ENCODE measurements at regions not wholly inside any gene's neighbourhood (a gene's known extent, or its start where the extent isn't known, plus 50 kb on each side); places are given as distances from the start of the nearest gene placed in this dataset.

DNA sequence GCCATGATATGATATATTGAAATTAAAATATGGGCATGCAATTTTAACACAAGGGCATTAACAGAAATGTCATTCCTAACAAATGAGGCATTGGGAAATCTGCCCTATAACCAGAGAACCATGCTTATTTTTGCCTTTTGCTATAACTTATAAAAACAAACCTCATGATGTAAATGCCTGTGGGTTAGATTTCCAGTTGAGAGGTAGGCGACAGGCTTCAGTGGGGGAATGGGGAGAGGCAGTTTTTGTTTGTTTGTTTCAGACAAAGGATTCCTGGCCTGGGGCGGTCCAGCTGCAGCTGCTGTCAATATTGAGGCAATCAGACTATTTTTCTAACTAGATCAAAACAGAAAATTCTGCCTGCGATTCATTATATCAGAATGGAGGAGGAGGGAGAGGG lies 490.4 kb upstream of the CFAP20DC start:
- no peak overlapping the region for H3K27ac ChIP-seq
- intact Hi-C loops (cut with DNase I): no loop called here
- H3K9me3 ChIP-seq: no peaks in the 10 kb centered on the region
- WGBS, 3 donors: 57 to 73% (median 69%) methylated on average over 3 of the region's 3 CpGs
- no peaks in the 10 kb centered on the region for H3K27me3 ChIP-seq
- no peaks in the 10 kb centered on the region for H3K4me1 ChIP-seq (ENCODE audit: insufficient read depth)
- DNase-seq: no peak
- H3K36me3 ChIP-seq: no peaks in the 10 kb centered on the region
- H3K4me3 ChIP-seq: no peak overlapping the region
- TF ChIP-seq POLR2A (IDR thresholded peaks at IDR 0.05) (no peak), EP300 (IDR thresholded peaks at IDR 0.05) (no peak)
- TF ChIP-seq, protein P1, sequence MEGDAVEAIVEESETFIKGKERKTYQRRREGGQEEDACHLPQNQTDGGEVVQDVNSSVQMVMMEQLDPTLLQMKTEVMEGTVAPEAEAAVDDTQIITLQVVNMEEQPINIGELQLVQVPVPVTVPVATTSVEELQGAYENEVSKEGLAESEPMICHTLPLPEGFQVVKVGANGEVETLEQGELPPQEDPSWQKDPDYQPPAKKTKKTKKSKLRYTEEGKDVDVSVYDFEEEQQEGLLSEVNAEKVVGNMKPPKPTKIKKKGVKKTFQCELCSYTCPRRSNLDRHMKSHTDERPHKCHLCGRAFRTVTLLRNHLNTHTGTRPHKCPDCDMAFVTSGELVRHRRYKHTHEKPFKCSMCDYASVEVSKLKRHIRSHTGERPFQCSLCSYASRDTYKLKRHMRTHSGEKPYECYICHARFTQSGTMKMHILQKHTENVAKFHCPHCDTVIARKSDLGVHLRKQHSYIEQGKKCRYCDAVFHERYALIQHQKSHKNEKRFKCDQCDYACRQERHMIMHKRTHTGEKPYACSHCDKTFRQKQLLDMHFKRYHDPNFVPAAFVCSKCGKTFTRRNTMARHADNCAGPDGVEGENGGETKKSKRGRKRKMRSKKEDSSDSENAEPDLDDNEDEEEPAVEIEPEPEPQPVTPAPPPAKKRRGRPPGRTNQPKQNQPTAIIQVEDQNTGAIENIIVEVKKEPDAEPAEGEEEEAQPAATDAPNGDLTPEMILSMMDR (IDR thresholded peaks at IDR 0.05): no peak

DNA sequence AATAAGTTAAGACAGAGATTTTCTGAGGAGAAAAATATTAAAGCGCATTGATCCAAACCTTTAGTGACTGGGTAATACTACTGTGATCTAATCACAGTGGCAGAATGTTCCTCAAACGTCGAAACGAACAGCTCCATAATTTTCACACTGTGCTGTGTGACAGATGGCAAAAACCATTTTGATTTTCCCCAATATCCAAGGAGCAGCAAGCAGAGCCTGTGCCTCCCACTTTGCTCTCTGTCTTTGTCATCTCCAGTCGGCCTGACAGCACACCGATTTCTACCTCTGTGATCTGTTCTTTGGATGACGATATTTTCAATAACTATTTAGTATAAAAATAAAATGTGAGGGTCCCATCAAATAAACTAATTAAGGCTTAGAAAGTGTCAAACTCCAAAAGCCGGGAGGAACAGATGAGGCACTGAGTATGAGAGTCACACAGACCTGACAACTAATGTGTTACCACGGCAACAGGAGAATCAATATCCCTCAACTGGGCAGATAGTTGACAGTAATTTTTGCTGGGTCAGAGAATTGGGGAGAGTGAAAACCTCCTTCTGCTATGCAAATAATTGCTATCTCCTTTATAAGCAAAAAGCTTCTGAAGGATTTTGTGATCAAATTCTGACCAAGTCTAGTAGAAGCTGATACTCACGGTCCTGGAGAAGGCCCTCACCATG lies 489.1 kb upstream of the CFAP20DC start:
- Histone ChIP-seq H3K9me3 (no peaks in the 10 kb centered on the region), H3K4me3 (no peak overlapping the region), H3K27ac (no peak overlapping the region), H3K27me3 (no peaks in the 10 kb centered on the region), H3K4me1 (ENCODE audit: insufficient read depth) (no peaks in the 10 kb centered on the region), H3K36me3 (no peaks in the 10 kb centered on the region)
- WGBS, 3 donors: 90 to 92% (median 90%) methylated on average over 10 of the region's 10 CpGs
- TF ChIP-seq POLR2A (IDR thresholded peaks at IDR 0.05) (no peak), EP300 (IDR thresholded peaks at IDR 0.05) (no peak)
- TF ChIP-seq, protein P1 (IDR thresholded peaks at IDR 0.05): no peak
- intact Hi-C loops (cut with DNase I): no loop called here
- no peak for DNase-seq

DNA sequence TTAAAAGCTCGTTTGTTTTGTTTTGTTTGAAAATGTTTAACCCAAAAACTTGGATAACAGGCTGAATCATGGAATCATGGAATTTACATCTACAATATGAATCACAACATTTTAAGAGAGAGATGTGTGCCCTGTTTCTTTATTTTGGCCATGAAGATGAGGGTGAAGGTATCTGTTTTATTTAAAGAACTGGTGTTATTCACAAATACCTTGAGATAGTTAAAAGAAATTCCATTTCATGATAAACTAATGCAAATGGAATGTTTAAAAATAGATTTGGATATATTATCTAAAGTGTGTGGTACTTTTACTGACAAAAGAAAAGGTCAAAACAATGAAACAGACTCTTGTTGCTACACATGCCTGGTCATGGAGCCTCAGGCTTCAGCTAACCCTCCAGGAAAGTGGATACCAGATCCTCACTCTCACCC lies 486.0 kb upstream of the CFAP20DC start:
- intact Hi-C loops (cut with DNase I): no loop called here
- Histone ChIP-seq H3K27ac (no peak overlapping the region), H3K9me3 (no peaks in the 10 kb centered on the region), H3K36me3 (no peaks in the 10 kb centered on the region), H3K4me3 (no peak overlapping the region), H3K27me3 (no peaks in the 10 kb centered on the region), H3K4me1 (ENCODE audit: insufficient read depth) (no peaks in the 10 kb centered on the region)
- no peak for DNase-seq
- TF ChIP-seq POLR2A (IDR thresholded peaks at IDR 0.05) (no peak), EP300 (IDR thresholded peaks at IDR 0.05) (no peak)
- TF ChIP-seq, protein P1 (IDR thresholded peaks at IDR 0.05): no peak
- 3 to 6% (median 3%) methylated on average over 1 of the region's 1 CpG for WGBS, 3 donors

DNA sequence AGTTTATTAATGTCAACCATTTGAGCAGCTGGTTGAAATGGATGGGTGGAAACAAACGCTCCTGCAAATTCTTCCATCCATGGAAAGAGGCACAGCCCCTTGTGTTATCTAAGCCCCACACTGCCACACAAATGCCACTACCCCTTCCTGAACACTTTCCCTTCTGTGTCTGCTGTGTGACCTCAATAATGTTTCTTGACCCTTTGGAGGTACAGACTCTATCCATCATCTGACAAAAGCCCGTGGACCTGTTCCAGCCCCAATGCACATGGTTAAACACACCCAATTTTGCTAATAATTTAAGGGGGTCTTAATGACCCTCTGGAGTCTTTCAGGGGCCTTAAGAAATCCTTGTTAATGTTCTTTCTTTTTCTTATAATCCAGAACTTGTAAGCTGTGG lies 482.2 kb upstream of the CFAP20DC start:
- no peaks in the 10 kb centered on the region for H3K4me1 ChIP-seq (ENCODE audit: insufficient read depth)
- DNase-seq: no peak
- H3K36me3 ChIP-seq: no peaks in the 10 kb centered on the region
- H3K9me3 ChIP-seq: no peaks in the 10 kb centered on the region
- WGBS, 3 donors: 67 to 75% (median 70%) methylated on average over 2 of the region's 2 CpGs
- no peaks in the 10 kb centered on the region for H3K27me3 ChIP-seq
- no peak overlapping the region for H3K27ac ChIP-seq
- H3K4me3 ChIP-seq: no peak overlapping the region
- intact Hi-C loops (cut with DNase I): no loop called here
- TF ChIP-seq, protein P1 (IDR thresholded peaks at IDR 0.05): no peak
- TF ChIP-seq EP300 (IDR thresholded peaks at IDR 0.05) (no peak), POLR2A (IDR thresholded peaks at IDR 0.05) (no peak)
